GM18498 (cell line): ENCODE measurements at regions not wholly inside any gene's neighbourhood (a gene's known extent, or its start where the extent isn't known, plus 50 kb on each side); places are given as distances from the start of the nearest gene placed in this dataset.
"Not testable (repeated sequence)": the region's sequence is repeated elsewhere in the genome, so short reads cannot be mapped to it uniquely, and the experiment has no call there.

Source experiments
- ATAC-seq: cut with Tn5 transposase; IDR thresholded peaks from one replicate; pipeline ENCODE4 v1.9.1; 2021; ENCODE audit warnings: mild to moderate bottlenecking, moderate library complexity; ENCODE audit not compliant: unreplicated experiment

- ATAC-seq: no peak
Measured at GRCh38 chr9:100700689-100701318, 122.9 kb downstream of the CAVIN4 start.

- no peak for ATAC-seq
Measured at GRCh38 chr9:100714372-100715099, 136.7 kb downstream of the CAVIN4 start.

- ATAC-seq: no peak
Measured at GRCh38 chr9:100715100-100715380, 137.2 kb downstream of the CAVIN4 start.

GRCh38 chr9:100718717-100719116, 140.8 kb downstream of the CAVIN4 start:
- ATAC-seq: no peak

- no peak for ATAC-seq
Measured at GRCh38 chr9:100720922-100721321, 143.0 kb downstream of the CAVIN4 start.

GRCh38 chr9:100724886-100725285, 147.0 kb downstream of the CAVIN4 start:
- no peak for ATAC-seq

GRCh38 chr9:100725371-100725770, 147.5 kb downstream of the CAVIN4 start:
- no peak for ATAC-seq

- no peak for ATAC-seq
Measured at GRCh38 chr9:100729336-100729895, 151.5 kb downstream of the CAVIN4 start.

GRCh38 chr9:100730086-100730485, 152.2 kb downstream of the CAVIN4 start:
- no peak for ATAC-seq

GRCh38 chr9:100731038-100731556, 153.2 kb downstream of the CAVIN4 start:
- ATAC-seq: no peak

- no peak for ATAC-seq
Measured at GRCh38 chr9:100731557-100731956, 153.7 kb downstream of the CAVIN4 start.

- no peak for ATAC-seq
Measured at GRCh38 chr9:100739208-100739607, 161.3 kb downstream of the CAVIN4 start.

- no peak for ATAC-seq
Measured at GRCh38 chr9:100739666-100740065, 161.8 kb downstream of the CAVIN4 start.

GRCh38 chr9:100748930-100749329, 171.1 kb downstream of the CAVIN4 start:
- ATAC-seq: not testable (repeated sequence)

- ATAC-seq: no peak
Measured at GRCh38 chr9:100756217-100756616, 178.3 kb downstream of the CAVIN4 start.

GRCh38 chr9:100759215-100759614, 181.3 kb downstream of the CAVIN4 start:
- no peak for ATAC-seq

- ATAC-seq: no peak
Measured at GRCh38 chr9:100761276-100761802, 183.5 kb downstream of the CAVIN4 start.

GRCh38 chr9:100774326-100774725, 196.4 kb downstream of the CAVIN4 start:
- no peak for ATAC-seq

GRCh38 chr9:100774962-100775361, 197.1 kb downstream of the CAVIN4 start:
- ATAC-seq: no peak

GRCh38 chr9:100775912-100776311, 198.0 kb downstream of the CAVIN4 start:
- ATAC-seq: no peak

- no peak for ATAC-seq
Measured at GRCh38 chr9:100784755-100785154, 206.9 kb downstream of the CAVIN4 start.

- no peak for ATAC-seq
Measured at GRCh38 chr9:100785946-100786345, 208.1 kb downstream of the CAVIN4 start.
